CD14-positive monocyte (primary cell): ENCODE measurements at regions not wholly inside any gene's neighbourhood (a gene's known extent, or its start where the extent isn't known, plus 50 kb on each side); places are given as distances from the start of the nearest gene placed in this dataset.

Source experiments
- DNase-seq, 3 donors: peaks; one replicate each; pipeline ENCODE4 v3.0.0-alpha.2; 2011 to 2022
- H2AFZ ChIP-seq: 2 replicates; pipeline ENCODE4 v1.6.0; 2012; ENCODE audit warnings: mild to moderate bottlenecking, low read depth, low read length, inconsistent platforms; ENCODE audit not compliant: insufficient read depth, poor library complexity, severe bottlenecking
- H3K27ac ChIP-seq, 2 donors: 1 replicate in 1 of 2; 2 replicates in 1 of 2; pipeline ENCODE4 v1.5.1; 2012 to 2013; ENCODE audit warnings: low read length in 2 of 2, control low read depth in 1 of 2, inconsistent platforms in 1 of 2, low read depth in 1 of 2, mild to moderate bottlenecking in 1 of 2
- H3K27me3 ChIP-seq, 2 donors: one replicate each; pipeline versions ENCODE4 v1.6.0 to v1.6.1; 2011 to 2013; ENCODE audit warnings: low read length in 2 of 2; ENCODE audit not compliant: control insufficient read depth in 2 of 2, insufficient read depth in 2 of 2
- H3K36me3 ChIP-seq, 2 donors: replicated peaks in 1 of 2; 1 replicate in 1 of 2; 2 replicates in 1 of 2; pipeline versions ENCODE4 v1.5.1 to v1.6.1; 2012 to 2013; ENCODE audit warnings: low read length in 2 of 2, control low read depth in 1 of 2, inconsistent platforms in 1 of 2, mild to moderate bottlenecking in 1 of 2; ENCODE audit not compliant: insufficient read depth in 2 of 2, control insufficient read depth in 1 of 2
- H3K4me1 ChIP-seq, 2 donors: 1 replicate in 1 of 2; 2 replicates in 1 of 2; pipeline versions ENCODE4 v1.5.1 to v1.6.1; 2012 to 2013; ENCODE audit warnings: low read length in 2 of 2, control low read depth in 1 of 2, inconsistent platforms in 1 of 2, mild to moderate bottlenecking in 1 of 2, moderate library complexity in 1 of 2; ENCODE audit not compliant: insufficient read depth in 2 of 2, control insufficient read depth in 1 of 2
- H3K4me2 ChIP-seq: replicated peaks from 2 replicates; pipeline ENCODE3; 2012; ENCODE audit warnings: low read length, moderate library complexity, mild to moderate bottlenecking; ENCODE audit not compliant: poor library complexity, severe bottlenecking; ENCODE audit errors: extremely low read depth
- H3K4me3 ChIP-seq, 3 experiments: fragments of 200-600 bp in 1 of 3; sonication (generic) in 1 of 3; replicated peaks in 1 of 3; 1 replicate in 2 of 3; 2 replicates in 1 of 3; pipeline ENCODE4 v1.5.1; 2011 to 2013; ENCODE audit warnings: low read length in 3 of 3, mild to moderate bottlenecking in 3 of 3, control low read depth in 2 of 3, low read depth in 2 of 3, inconsistent platforms in 1 of 3, moderate library complexity in 1 of 3
- H3K79me2 ChIP-seq: 2 replicates; pipeline ENCODE4 v1.6.0; 2012; ENCODE audit warnings: mild to moderate bottlenecking, control low read depth, inconsistent platforms, low read length, moderate library complexity; ENCODE audit not compliant: insufficient read depth
- H3K9ac ChIP-seq: 2 replicates; pipeline ENCODE4 v1.6.0; 2017; ENCODE audit warnings: low read length, mild to moderate bottlenecking; ENCODE audit not compliant: insufficient read depth, poor library complexity, severe bottlenecking
- H3K9me3 ChIP-seq, 2 donors: replicated peaks in 1 of 2; 1 replicate in 1 of 2; 2 replicates in 1 of 2; pipeline versions ENCODE4 v1.5.1 to v1.6.1; 2012 to 2013; ENCODE audit warnings: low read length in 2 of 2, control low read depth in 1 of 2; ENCODE audit not compliant: control insufficient read depth in 1 of 2, insufficient read depth in 1 of 2
- H4K20me1 ChIP-seq: 2 replicates; pipeline ENCODE4 v1.6.0; 2012; ENCODE audit warnings: mild to moderate bottlenecking, low read length, control low read depth, moderate library complexity; ENCODE audit not compliant: insufficient read depth
- H3K27ac Mint-ChIP-seq, 7 donors: one replicate each; pipeline ENCODE4 v1.8.0; 2020; ENCODE audit warnings: mild to moderate bottlenecking in 7 of 7, mixed read lengths in 7 of 7, moderate library complexity in 6 of 7, inconsistent platforms in 2 of 7
- H3K27me3 Mint-ChIP-seq, 3 donors: one replicate each; pipeline ENCODE4 v1.8.0; 2021 to 2022; ENCODE audit warnings: low read depth in 3 of 3, mild to moderate bottlenecking in 3 of 3, mixed read lengths in 3 of 3, moderate library complexity in 3 of 3, inconsistent platforms in 1 of 3
- H3K36me3 Mint-ChIP-seq, 2 donors: one replicate each; pipeline ENCODE4 v1.8.0; 2020; ENCODE audit warnings: mixed read lengths in 2 of 2, inconsistent platforms in 1 of 2, mild to moderate bottlenecking in 1 of 2
- H3K4me1 Mint-ChIP-seq: one replicate; pipeline ENCODE4 v1.8.0; 2020; ENCODE audit warnings: mild to moderate bottlenecking, mixed read lengths
- H3K4me3 Mint-ChIP-seq, 2 donors: one replicate each; pipeline ENCODE4 v1.8.0; 2020; ENCODE audit warnings: mild to moderate bottlenecking in 2 of 2, mixed read lengths in 2 of 2, moderate library complexity in 1 of 2
- H3K9me3 Mint-ChIP-seq, 7 donors: one replicate each; pipeline ENCODE4 v1.8.0; 2020 to 2022; ENCODE audit warnings: mixed read lengths in 7 of 7, mild to moderate bottlenecking in 6 of 7, moderate library complexity in 6 of 7, inconsistent platforms in 2 of 7
- WGBS: methylation state at CpG from one replicate; pipeline ENCODE4 v1.1.5; 2013; ENCODE audit warnings: missing lambda C conversion rate; ENCODE audit not compliant: insufficient coverage; 5-methylcytosine and 5-hydroxymethylcytosine counted together
- intact Hi-C, 2 donors: fragments of 100-400 bp; cut with micrococcal nuclease; formaldehyde crosslinking; loops; one replicate each; pipeline versions ENCODE4 v1.15.0 to v1.15.1; 2023
- TF ChIP-seq, protein P1 (sequence below): fragments of 200-600 bp; IDR thresholded peaks from one replicate; pipeline ENCODE4 v1.8.0; 2022; ENCODE audit warnings: antibody characterized with exemption, mild to moderate bottlenecking

DNA sequence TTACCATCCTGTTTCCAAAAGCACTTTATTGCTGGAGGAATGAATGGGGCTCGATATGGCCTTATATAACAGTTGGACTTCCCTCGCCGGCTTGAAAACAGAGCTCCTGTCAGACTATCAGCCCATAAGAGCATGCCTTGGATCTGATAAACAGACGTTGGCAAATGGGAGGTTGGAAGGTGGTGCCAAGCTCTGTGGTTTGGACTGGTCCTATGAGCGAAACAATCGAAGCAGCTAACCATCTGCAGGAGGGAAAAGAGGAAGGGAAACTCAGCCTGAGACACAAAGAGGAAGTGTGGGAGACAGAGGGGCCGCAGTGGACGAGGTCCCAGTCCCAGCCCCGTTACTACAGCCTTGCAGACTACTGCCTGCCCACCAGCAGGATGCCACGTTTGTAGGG, 92.9 kb downstream of the TFAP2C start:
- TF ChIP-seq, protein P1, sequence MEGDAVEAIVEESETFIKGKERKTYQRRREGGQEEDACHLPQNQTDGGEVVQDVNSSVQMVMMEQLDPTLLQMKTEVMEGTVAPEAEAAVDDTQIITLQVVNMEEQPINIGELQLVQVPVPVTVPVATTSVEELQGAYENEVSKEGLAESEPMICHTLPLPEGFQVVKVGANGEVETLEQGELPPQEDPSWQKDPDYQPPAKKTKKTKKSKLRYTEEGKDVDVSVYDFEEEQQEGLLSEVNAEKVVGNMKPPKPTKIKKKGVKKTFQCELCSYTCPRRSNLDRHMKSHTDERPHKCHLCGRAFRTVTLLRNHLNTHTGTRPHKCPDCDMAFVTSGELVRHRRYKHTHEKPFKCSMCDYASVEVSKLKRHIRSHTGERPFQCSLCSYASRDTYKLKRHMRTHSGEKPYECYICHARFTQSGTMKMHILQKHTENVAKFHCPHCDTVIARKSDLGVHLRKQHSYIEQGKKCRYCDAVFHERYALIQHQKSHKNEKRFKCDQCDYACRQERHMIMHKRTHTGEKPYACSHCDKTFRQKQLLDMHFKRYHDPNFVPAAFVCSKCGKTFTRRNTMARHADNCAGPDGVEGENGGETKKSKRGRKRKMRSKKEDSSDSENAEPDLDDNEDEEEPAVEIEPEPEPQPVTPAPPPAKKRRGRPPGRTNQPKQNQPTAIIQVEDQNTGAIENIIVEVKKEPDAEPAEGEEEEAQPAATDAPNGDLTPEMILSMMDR = no peak
- peak; percentile 25 to 58 (median 46) for DNase-seq
- peak overlapping the region in 1 of 3 experiments; percentile 21 for H3K4me3 ChIP-seq
- no peak overlapping the region for H3K9ac ChIP-seq
- H3K4me1 ChIP-seq = peaks cover 13 to 15% of the 10 kb centered on the region in 2 donors
- no peak overlapping the region for H3K27ac ChIP-seq
- no peak overlapping the region for H2AFZ ChIP-seq
- H3K36me3 ChIP-seq = no peaks in the 10 kb centered on the region
- H3K36me3 Mint-ChIP-seq = no peaks in the 10 kb centered on the region
- peaks cover 0 to 14% (median 7%) of the 10 kb centered on the region in 7 donors for H3K9me3 Mint-ChIP-seq
- intact Hi-C loops = no loop called here
- WGBS = 2% methylated on average over 9 of the region's 10 CpGs
- peak overlapping the region; percentile 42 for H3K4me2 ChIP-seq
- H3K4me1 Mint-ChIP-seq = peaks cover 24% of the 10 kb centered on the region
- peak overlapping the region in 2 of 7 donors; percentile 17 to 21 for H3K27ac Mint-ChIP-seq
- H3K9me3 ChIP-seq = peaks cover 0 to 7% of the 10 kb centered on the region in 2 donors
- no peaks in the 10 kb centered on the region for H3K79me2 ChIP-seq
- H4K20me1 ChIP-seq = no peaks in the 10 kb centered on the region
- no peaks in the 10 kb centered on the region for H3K27me3 ChIP-seq
- peaks cover 6 to 11% (median 6%) of the 10 kb centered on the region in 3 donors for H3K27me3 Mint-ChIP-seq
- H3K4me3 Mint-ChIP-seq = peak overlapping the region in 1 of 2 donors; percentile 47

DNA sequence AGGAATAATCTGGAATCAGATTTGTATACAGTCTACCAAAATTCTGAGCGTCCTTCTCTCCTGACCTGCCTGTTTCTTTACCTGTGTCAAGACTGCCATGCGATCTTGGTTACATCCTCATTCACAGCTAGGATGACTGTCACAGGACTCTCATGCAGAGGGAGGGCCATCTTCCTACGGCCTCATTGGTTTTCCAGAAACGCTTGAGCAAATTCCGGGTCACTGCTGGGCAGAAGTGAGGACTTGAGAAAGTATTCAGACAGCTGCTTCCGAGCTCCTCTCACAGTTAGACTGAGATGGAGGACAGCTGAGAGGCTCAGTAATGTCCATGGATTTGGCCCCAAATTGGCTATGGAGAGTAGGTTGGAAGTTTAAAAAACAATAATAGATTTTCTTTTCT, 94.2 kb downstream of the TFAP2C start:
- Histone ChIP-seq H3K4me2 (no peak overlapping the region), H3K27me3 (no peaks in the 10 kb centered on the region), H3K4me3 (no peak overlapping the region), H3K4me1 (peaks cover 13 to 15% of the 10 kb centered on the region in 2 donors), H4K20me1 (no peaks in the 10 kb centered on the region), H3K79me2 (no peaks in the 10 kb centered on the region), H2AFZ (no peak overlapping the region), H3K9me3 (peaks cover 0 to 7% of the 10 kb centered on the region in 2 donors), H3K9ac (no peak overlapping the region), H3K27ac (no peak overlapping the region), H3K36me3 (no peaks in the 10 kb centered on the region)
- 100% methylated on average over 5 of the region's 6 CpGs for WGBS
- Mint-ChIP-seq H3K4me1 (peaks cover 24% of the 10 kb centered on the region), H3K9me3 (peaks cover 0 to 14% (median 7%) of the 10 kb centered on the region in 7 donors), H3K4me3 (peak overlapping the region in 1 of 2 donors; percentile 2), H3K36me3 (no peaks in the 10 kb centered on the region), H3K27me3 (peaks cover 6 to 17% (median 9%) of the 10 kb centered on the region in 3 donors), H3K27ac (no peak overlapping the region)
- TF ChIP-seq, protein P1 = no peak
- intact Hi-C loops = no loop called here
- no peak for DNase-seq
